GM12878 (cell line): ENCODE measurements at regions not wholly inside any gene's neighbourhood (a gene's known extent, or its start where the extent isn't known, plus 50 kb on each side); places are given as distances from the start of the nearest gene placed in this dataset.

Experiments
- ATAC-seq: fragments of 200-7000 bp; cut with Tn5 transposase; 3 replicates; pipeline ENCODE4 v1.9.1; 2020; ENCODE audit warnings: mild to moderate bottlenecking, moderate library complexity
- BruUV-seq: library from RNA; stranded (reverse); fragments of 400-500 nt; replicated peaks from 2 replicates; lab custom pipeline; 2021; lab: Mats Ljungman, UMichigan
- CTCF ChIA-PET: fragments of 300-600 bp; sonication (Branson Sonifier 250); formaldehyde crosslinking; extraction: SDS; loops from one replicate; lab custom pipeline; 2021; ENCODE audit warnings: inconsistent platforms; lab: Yijun Ruan, JAX
- POLR2A ChIA-PET: fragments of 350-600 bp; formaldehyde crosslinking; extraction: SDS; loops from one replicate; lab custom pipeline; 2021; ENCODE audit warnings: inconsistent platforms; lab: Charles Lee
- RAD21 ChIA-PET: fragments of 300-600 bp; sonication (Branson Sonifier 250); formaldehyde crosslinking; loops from one replicate; lab custom pipeline; 2023; ENCODE audit warnings: antibody characterized with exemption; ENCODE audit not compliant: unreplicated experiment; lab: Charles Lee
- SMC1A ChIA-PET: fragments of 300-600 bp; sonication (Branson Sonifier 250); formaldehyde crosslinking; loops from one replicate; lab custom pipeline; 2023; ENCODE audit not compliant: unreplicated experiment, uncharacterized antibody; lab: Charles Lee
- DNase-seq: peaks from one replicate; pipeline ENCODE4 v3.0.0-alpha.2; 2011; ENCODE audit warnings: low read depth, low spot score
- FAIRE-seq: peaks from 3 replicates; lab custom pipeline; 2011; peaks lifted over from hg19 to GRCh38; lab: Jason Lieb, UNC
- H2AFZ ChIP-seq: 2 replicates; pipeline ENCODE4 v1.6.0; 2011; ENCODE audit warnings: low read depth, low read length, control low read depth; ENCODE audit not compliant: control insufficient read depth
- H3K27ac ChIP-seq: 2 replicates; pipeline ENCODE4 v1.5.1; 2011; ENCODE audit warnings: control low read depth; ENCODE audit not compliant: control insufficient read depth, insufficient read depth
- H3K27me3 ChIP-seq, 2 experiments: replicated peaks in 1 of 2; 2 replicates each; pipeline versions ENCODE4 v1.6.0 to v1.6.1; 2011; ENCODE audit warnings: low read length in 1 of 2; ENCODE audit not compliant: control insufficient read depth in 2 of 2, insufficient read depth in 2 of 2
- H3K36me3 ChIP-seq, 2 experiments: 2 replicates each; pipeline ENCODE4 v1.5.1; 2011; ENCODE audit warnings: low read length in 1 of 2; ENCODE audit not compliant: control insufficient read depth in 2 of 2, insufficient read depth in 2 of 2
- H3K4me1 ChIP-seq: 2 replicates; pipeline ENCODE4 v1.6.1; 2011; ENCODE audit warnings: mild to moderate bottlenecking, low read length, moderate library complexity, mixed read lengths; ENCODE audit not compliant: control insufficient read depth, insufficient read depth
- H3K4me2 ChIP-seq: 2 replicates; pipeline ENCODE4 v1.6.0; 2011; ENCODE audit warnings: control low read depth; ENCODE audit not compliant: control insufficient read depth, insufficient read depth
- H3K4me3 ChIP-seq: fragments of 200-600 bp; sonication (generic); 2 replicates; pipeline ENCODE4 v1.5.1; 2016
- H3K79me2 ChIP-seq: 2 replicates; pipeline ENCODE4 v1.6.0; 2011; ENCODE audit warnings: low read length; ENCODE audit not compliant: control insufficient read depth, insufficient read depth
- H3K9ac ChIP-seq: 2 replicates; pipeline ENCODE4 v1.8.0; 2011; ENCODE audit warnings: low read length, control low read depth, mixed read lengths; ENCODE audit not compliant: control insufficient read depth, insufficient read depth
- H3K9me3 ChIP-seq: replicated peaks from 3 replicates; pipeline ENCODE4 v1.5.1; 2011; ENCODE audit warnings: mild to moderate bottlenecking, low read length; ENCODE audit not compliant: control insufficient read depth, insufficient read depth
- H4K20me1 ChIP-seq: 2 replicates; pipeline ENCODE4 v1.6.0; 2011; ENCODE audit not compliant: control insufficient read depth, insufficient read depth
- BACH1 ChIP-seq: fragments of 450-650 bp; IDR thresholded peaks from 2 replicates; pipeline ENCODE4 v1.6.1; 2017; ENCODE audit warnings: mild to moderate bottlenecking, borderline replicate concordance
- TARDBP ChIP-seq: IDR thresholded peaks from 2 replicates; pipeline ENCODE4 v1.6.1; 2016; ENCODE audit warnings: borderline replicate concordance
- ZNF592 ChIP-seq: fragments of 450-650 bp; IDR thresholded peaks from 2 replicates; pipeline ENCODE4 v1.6.1; 2017; ENCODE audit warnings: mild to moderate bottlenecking, moderate library complexity
- WGBS: methylation state at CpG from one replicate; pipeline ENCODE4 v1.1.6; 2016; ENCODE audit warnings: low lambda C conversion rate; ENCODE audit not compliant: insufficient replicate concordance, insufficient coverage; ENCODE audit errors: missing lambda C conversion rate; 5-methylcytosine and 5-hydroxymethylcytosine counted together
- in situ Hi-C: fragments of 300-500 bp; cut with MboI; formaldehyde crosslinking; loops from 9 replicates; pipeline ENCODE4 v1.14.3; 2018; ENCODE audit warnings: mixed read lengths
- intact Hi-C: fragments of 100-400 bp; cut with micrococcal nuclease; formaldehyde crosslinking; loops from one replicate; pipeline ENCODE4 v1.14.2; 2022; ENCODE audit not compliant: unreplicated experiment
- TF ChIP-seq, protein P1 (sequence below): fragments of 450-650 bp; IDR thresholded peaks from 2 replicates; pipeline ENCODE4 v1.6.1; 2017; ENCODE audit warnings: borderline replicate concordance

DNA sequence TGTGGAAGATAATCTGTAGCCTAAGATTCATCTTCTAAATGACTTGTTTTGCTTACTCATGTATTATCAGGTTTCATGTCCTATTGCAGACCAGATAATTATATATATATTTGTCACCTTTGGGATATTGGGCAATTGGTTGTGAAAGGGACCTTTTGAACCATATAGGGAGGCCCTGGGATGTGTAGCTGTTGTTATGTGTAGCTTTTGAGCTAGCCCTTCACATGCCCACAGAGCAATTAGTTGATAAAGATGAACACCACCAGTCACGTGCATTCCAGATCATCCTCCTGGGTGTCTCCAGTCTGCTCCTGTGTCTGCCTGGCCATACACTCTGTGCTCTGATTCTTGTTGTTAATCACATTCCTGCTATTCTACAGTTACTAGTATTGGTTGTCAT, 431.2 kb upstream of the FBXO33 start:
- BruUV-seq = no TSS peak
- RAD21 ChIA-PET = no interaction called here
- H3K4me1 ChIP-seq = no peaks in the 10 kb centered on the region
- H3K9me3 ChIP-seq = no peaks in the 10 kb centered on the region
- ATAC-seq = no peak
- POLR2A ChIA-PET = no interaction called here
- CTCF ChIA-PET = no interaction called here
- no peaks in the 10 kb centered on the region for H3K36me3 ChIP-seq
- intact Hi-C loops = no loop called here
- no peaks in the 10 kb centered on the region for H3K79me2 ChIP-seq
- no peak overlapping the region for H3K4me2 ChIP-seq
- FAIRE-seq = no peak
- no peak overlapping the region for H3K27ac ChIP-seq
- TF ChIP-seq TARDBP = no peak
- TF ChIP-seq ZNF592 = no peak
- TF ChIP-seq, protein P1, sequence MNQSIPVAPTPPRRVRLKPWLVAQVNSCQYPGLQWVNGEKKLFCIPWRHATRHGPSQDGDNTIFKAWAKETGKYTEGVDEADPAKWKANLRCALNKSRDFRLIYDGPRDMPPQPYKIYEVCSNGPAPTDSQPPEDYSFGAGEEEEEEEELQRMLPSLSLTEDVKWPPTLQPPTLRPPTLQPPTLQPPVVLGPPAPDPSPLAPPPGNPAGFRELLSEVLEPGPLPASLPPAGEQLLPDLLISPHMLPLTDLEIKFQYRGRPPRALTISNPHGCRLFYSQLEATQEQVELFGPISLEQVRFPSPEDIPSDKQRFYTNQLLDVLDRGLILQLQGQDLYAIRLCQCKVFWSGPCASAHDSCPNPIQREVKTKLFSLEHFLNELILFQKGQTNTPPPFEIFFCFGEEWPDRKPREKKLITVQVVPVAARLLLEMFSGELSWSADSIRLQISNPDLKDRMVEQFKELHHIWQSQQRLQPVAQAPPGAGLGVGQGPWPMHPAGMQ = no peak
- TF ChIP-seq BACH1 = no peak
- no peak overlapping the region for H3K4me3 ChIP-seq
- H3K27me3 ChIP-seq = no peaks in the 10 kb centered on the region
- WGBS = 0% methylated on average over 1 of the region's 1 CpG
- no peaks in the 10 kb centered on the region for H4K20me1 ChIP-seq
- H2AFZ ChIP-seq = no peak overlapping the region
- in situ Hi-C loops = no loop called here
- SMC1A ChIA-PET = interaction anchor here (0.6 to 1.0 kb wide), 2 partner anchors 13 to 130 kb away, joined by 3 read pairs; no protein-coding TSS in a partner anchor
- no peak overlapping the region for H3K9ac ChIP-seq
- DNase-seq = no peak
